ENCODE measurements at regions not wholly inside any gene's neighbourhood (a gene's known extent, or its start where the extent isn't known, plus 50 kb on each side); places are given as distances from the start of the nearest gene placed in this dataset.

DNA sequence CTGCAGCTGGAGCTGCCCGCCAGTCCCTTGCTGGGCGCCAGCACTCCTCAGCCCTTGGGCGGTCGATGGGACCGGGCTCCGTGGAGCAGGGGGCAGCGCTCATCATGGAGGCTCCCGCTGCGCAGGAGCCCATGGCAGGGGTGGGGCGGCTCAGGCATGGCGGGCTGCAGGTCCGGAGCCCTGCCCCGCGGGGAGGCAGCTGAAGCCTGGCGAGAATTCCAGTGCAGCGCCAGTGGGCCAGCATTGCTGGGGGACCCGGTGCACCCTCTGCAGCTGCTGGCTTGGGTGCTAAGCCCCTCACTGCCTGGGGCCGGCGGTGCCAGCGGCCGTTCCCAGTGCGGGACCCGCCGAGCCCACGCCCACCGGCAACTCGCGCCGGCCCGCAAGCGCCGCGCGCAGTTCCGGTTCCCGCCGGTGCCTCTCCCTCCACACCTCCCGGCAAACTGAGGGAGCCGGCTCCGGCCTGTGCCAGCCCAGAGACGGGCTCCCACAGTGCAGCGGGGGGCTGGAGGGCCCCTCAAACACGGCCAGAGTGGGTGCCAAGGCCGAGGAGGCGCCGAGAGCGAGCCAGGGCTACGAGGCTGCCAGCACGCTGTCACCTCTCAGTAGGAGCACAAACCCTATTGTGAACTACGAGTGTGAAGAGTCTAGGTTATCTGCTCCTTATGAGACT lies 687.1 kb downstream of the PCDH17 start:
- no peak overlapping the region for H3K4me3 ChIP-seq
- H3K9me3 ChIP-seq = no peaks in the 10 kb centered on the region
- no peaks in the 10 kb centered on the region for H3K27me3 ChIP-seq (ENCODE audit: insufficient read depth in 3 of 3, low read length in 2 of 3)

DNA sequence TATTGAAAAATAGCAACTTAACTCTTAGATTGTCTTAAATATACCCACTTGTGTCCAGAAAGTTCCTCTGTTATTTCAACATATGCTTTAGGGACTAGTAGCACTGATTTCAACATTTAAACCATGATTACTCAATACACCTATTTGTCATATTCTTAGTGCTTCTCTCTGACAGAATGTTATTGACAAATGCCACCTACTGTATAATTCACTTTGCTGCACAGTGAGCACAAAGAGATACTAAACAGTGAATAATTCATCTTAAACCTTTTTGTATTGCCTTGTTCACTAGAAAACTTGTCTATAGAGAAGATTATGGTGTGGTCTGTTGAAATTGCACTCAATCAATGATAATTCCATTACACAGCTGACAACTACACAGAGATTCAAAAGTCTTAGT lies 692.6 kb downstream of the PCDH17 start:
- ATAC-seq = no peak
- DNase-seq = no peak
- H3K27ac ChIP-seq = no peak overlapping the region
- intact Hi-C loops (cut with DNase I) = no loop called here
- H3K9me3 ChIP-seq = no peaks in the 10 kb centered on the region
- no peak overlapping the region for H3K4me3 ChIP-seq
- no peaks in the 10 kb centered on the region for H3K27me3 ChIP-seq (ENCODE audit: insufficient read depth in 3 of 3, low read length in 2 of 3)
- H3K36me3 ChIP-seq (ENCODE audit: insufficient read depth in 1 of 2, low read depth in 1 of 2) = no peaks in the 10 kb centered on the region
- TF ChIP-seq, protein P1, sequence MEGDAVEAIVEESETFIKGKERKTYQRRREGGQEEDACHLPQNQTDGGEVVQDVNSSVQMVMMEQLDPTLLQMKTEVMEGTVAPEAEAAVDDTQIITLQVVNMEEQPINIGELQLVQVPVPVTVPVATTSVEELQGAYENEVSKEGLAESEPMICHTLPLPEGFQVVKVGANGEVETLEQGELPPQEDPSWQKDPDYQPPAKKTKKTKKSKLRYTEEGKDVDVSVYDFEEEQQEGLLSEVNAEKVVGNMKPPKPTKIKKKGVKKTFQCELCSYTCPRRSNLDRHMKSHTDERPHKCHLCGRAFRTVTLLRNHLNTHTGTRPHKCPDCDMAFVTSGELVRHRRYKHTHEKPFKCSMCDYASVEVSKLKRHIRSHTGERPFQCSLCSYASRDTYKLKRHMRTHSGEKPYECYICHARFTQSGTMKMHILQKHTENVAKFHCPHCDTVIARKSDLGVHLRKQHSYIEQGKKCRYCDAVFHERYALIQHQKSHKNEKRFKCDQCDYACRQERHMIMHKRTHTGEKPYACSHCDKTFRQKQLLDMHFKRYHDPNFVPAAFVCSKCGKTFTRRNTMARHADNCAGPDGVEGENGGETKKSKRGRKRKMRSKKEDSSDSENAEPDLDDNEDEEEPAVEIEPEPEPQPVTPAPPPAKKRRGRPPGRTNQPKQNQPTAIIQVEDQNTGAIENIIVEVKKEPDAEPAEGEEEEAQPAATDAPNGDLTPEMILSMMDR (IDR thresholded peaks at IDR 0.05) = no peak
- H3K4me1 ChIP-seq = no peaks in the 10 kb centered on the region

More for the DNA sequence above, 687.1 kb downstream of the PCDH17 start:
- H3K27ac ChIP-seq = no peak overlapping the region
- 96 to 97% (median 97%) methylated on average over 41 to 50 of the region's 50 CpGs for WGBS, 3 donors
- DNase-seq (no peak), ATAC-seq (no peak)
- no peaks in the 10 kb centered on the region for H3K4me1 ChIP-seq
- no peaks in the 10 kb centered on the region for H3K36me3 ChIP-seq (ENCODE audit: insufficient read depth in 1 of 2, low read depth in 1 of 2)
- TF ChIP-seq, protein P1 (IDR thresholded peaks at IDR 0.05) = no peak
- intact Hi-C loops (cut with DNase I) = no loop called here

DNA sequence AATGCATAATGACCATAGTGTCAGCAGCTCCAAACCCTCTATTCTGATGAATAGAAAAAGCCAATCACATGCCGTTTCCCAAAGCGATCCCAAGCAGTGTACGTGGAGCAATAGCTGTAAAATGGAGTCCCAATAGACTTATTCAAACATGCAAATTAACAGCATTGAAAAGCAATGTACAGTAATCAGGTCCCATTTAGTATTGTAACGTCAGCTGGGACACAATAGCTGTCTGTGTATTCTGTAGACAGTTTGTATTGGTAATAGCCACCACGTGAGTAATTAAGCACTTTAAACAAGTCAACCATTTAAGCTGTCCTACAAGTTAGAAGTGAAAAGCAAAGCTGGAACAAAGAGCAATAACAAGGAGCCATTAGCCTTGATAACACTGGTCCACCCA lies 698.2 kb downstream of the PCDH17 start:
- no peak for DNase-seq

DNA sequence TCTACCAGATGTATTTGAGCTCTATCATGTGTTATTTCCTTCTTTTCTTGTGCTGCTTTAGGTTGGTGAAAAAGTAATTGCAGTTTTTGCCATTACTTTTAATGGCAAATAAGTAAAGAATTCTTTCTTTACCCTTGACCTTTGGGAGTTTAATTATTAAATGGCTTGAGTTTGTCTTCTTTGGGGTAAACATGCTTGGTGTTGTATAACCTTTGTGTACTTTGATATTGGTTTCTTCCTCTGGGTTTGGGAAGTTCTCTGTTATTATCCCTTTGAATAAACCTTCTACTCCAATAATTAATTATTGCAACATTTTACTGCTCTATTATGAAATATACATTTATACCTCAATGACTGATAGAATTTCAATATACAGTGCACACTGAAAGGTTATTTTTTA lies 709.4 kb downstream of the PCDH17 start:
- Histone ChIP-seq H3K9me3 (no peaks in the 10 kb centered on the region), H3K36me3 (ENCODE audit: insufficient read depth in 1 of 2, low read depth in 1 of 2) (no peaks in the 10 kb centered on the region), H3K4me3 (no peak overlapping the region), H3K27me3 (ENCODE audit: insufficient read depth in 3 of 3, low read length in 2 of 3) (no peaks in the 10 kb centered on the region), H3K4me1 (no peaks in the 10 kb centered on the region), H3K27ac (no peak overlapping the region)
- intact Hi-C loops (cut with DNase I) = no loop called here
- DNase-seq = no peak
- TF ChIP-seq, protein P1 (IDR thresholded peaks at IDR 0.05) = no peak
- ATAC-seq = no peak

More for the DNA sequence above, 698.2 kb downstream of the PCDH17 start:
- ATAC-seq = no peak
- intact Hi-C loops (cut with DNase I) = no loop called here
- Histone ChIP-seq H3K36me3 (ENCODE audit: insufficient read depth in 1 of 2, low read depth in 1 of 2) (no peaks in the 10 kb centered on the region), H3K4me1 (no peaks in the 10 kb centered on the region), H3K9me3 (no peaks in the 10 kb centered on the region), H3K4me3 (no peak overlapping the region), H3K27ac (no peak overlapping the region), H3K27me3 (ENCODE audit: insufficient read depth in 3 of 3, low read length in 2 of 3) (no peaks in the 10 kb centered on the region)
- TF ChIP-seq, protein P1 (IDR thresholded peaks at IDR 0.05) = no peak
- WGBS, 3 donors = 72 to 91% (median 83%) methylated on average over 5 of the region's 5 CpGs

DNA sequence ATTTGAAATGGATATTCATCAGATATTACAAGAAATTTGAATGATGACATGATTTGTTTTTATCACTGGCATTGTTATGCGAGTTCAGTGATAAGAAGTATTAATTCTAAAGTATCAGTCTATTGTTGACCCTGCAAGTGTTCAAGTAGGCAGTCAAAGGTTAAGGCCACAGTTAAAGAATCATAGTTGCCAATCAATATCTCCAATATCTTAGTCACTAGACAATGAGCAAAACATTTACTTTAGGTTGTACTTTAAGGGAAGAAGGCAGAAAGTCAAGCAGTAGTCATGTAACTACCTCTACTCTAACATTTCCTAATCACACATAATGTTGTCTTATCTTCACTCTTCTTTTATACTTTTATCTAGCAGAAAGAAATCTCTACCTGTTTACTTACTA lies 709.8 kb downstream of the PCDH17 start:
- H3K36me3 ChIP-seq (ENCODE audit: insufficient read depth in 1 of 2, low read depth in 1 of 2) = no peaks in the 10 kb centered on the region
- ATAC-seq = no peak
- no peaks in the 10 kb centered on the region for H3K9me3 ChIP-seq
- H3K27me3 ChIP-seq (ENCODE audit: insufficient read depth in 3 of 3, low read length in 2 of 3) = no peaks in the 10 kb centered on the region
- DNase-seq = no peak
- no peaks in the 10 kb centered on the region for H3K4me1 ChIP-seq
- H3K27ac ChIP-seq = no peak overlapping the region
- 94 to 98% (median 96%) methylated on average over 1 of the region's 1 CpG for WGBS, 3 donors
- TF ChIP-seq, protein P1 (IDR thresholded peaks at IDR 0.05) = no peak
- H3K4me3 ChIP-seq = no peak overlapping the region
- intact Hi-C loops (cut with DNase I) = no loop called here

Measured in psoas muscle (tissue), 7 donors.